ENCODE measurements at regions not wholly inside any gene's neighbourhood (a gene's known extent, or its start where the extent isn't known, plus 50 kb on each side); places are given as distances from the start of the nearest gene placed in this dataset.
"Not testable (repeated sequence)": the region's sequence is repeated elsewhere in the genome, so short reads cannot be mapped to it uniquely, and the experiment has no call there.

DNA sequence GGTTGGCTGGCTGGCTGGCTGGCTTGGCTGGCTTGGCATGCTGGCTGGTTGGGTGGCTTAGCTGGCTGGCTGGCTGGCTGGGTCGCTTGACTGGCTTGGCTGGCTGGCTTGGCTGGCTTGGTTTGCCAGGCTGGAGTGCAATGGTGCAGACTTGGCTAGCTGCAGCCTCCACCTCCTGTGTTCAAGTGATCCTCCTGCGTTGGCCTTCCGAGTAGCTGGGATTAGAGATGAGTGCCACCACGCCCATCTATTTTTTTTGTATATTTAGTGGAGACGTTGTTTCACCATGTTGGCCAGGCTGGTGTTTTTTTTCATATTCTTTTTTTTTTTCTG is 2809.5 kb downstream of the RPIA start:
- peak in 1 of 3 donors; percentile 47 for DNase-seq
- H3K4me1 ChIP-seq, H3K27ac ChIP-seq, H3K9me3 ChIP-seq, H3K36me3 ChIP-seq, H3K27me3 ChIP-seq, H3K4me3 ChIP-seq: not testable (repeated sequence)

DNA sequence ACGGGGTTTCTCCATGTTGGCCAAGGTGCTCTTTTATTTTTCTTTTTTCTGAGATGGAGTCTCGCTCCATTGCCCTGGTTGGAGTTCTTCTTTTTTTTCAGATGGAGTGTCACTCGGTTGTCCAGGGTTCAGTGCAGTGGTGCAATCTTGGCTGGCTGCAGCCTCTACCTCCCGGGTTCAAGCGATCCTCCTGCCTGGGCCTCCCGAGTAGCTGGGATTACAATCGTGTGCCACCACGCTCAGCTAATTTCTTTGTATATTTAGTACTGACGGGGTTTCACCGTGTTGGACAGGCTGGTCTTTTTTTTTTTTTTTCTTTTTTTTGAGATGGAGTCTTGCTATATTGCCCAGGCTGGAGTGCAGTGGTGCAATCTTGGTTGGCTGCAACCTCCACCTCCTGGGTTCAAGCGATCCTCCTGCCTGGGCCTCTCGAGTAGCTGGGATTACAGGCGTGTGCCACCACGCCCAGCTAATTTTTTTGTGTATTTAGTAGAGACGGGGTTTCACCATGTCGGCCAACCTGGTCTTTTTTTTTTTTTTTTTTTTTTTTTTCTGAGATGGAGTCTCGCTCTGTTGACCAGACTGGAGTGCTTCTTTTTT is 2810.1 kb downstream of the RPIA start:
- DNase-seq: peak in 1 of 3 donors; percentile 44
- not testable (repeated sequence) for H3K36me3 ChIP-seq, H3K9me3 ChIP-seq, H3K27me3 ChIP-seq, H3K27ac ChIP-seq, H3K4me3 ChIP-seq, H3K4me1 ChIP-seq

DNA sequence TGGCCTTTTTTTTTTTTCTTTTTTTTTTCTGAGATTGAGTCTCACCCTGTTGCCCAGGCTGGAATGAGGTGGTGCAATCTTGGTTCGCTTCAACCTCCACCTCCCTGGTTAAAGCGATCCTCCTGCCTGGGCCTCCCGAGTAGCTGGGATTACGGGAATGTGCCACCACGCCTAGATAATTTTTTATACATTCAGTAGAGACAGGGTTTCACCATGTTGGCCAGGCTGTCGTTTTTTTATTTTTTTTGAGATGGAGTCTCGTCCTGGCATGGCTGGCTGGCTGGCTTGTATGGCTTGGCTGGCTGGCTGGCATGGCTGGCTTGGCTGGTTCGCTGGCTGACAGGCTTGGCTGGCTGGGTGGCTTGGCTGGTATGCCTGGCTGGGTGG is 2812.1 kb downstream of the RPIA start:
- not testable (repeated sequence) for H3K36me3 ChIP-seq, H3K27me3 ChIP-seq, H3K27ac ChIP-seq, H3K4me1 ChIP-seq, DNase-seq, H3K4me3 ChIP-seq, H3K9me3 ChIP-seq

DNA sequence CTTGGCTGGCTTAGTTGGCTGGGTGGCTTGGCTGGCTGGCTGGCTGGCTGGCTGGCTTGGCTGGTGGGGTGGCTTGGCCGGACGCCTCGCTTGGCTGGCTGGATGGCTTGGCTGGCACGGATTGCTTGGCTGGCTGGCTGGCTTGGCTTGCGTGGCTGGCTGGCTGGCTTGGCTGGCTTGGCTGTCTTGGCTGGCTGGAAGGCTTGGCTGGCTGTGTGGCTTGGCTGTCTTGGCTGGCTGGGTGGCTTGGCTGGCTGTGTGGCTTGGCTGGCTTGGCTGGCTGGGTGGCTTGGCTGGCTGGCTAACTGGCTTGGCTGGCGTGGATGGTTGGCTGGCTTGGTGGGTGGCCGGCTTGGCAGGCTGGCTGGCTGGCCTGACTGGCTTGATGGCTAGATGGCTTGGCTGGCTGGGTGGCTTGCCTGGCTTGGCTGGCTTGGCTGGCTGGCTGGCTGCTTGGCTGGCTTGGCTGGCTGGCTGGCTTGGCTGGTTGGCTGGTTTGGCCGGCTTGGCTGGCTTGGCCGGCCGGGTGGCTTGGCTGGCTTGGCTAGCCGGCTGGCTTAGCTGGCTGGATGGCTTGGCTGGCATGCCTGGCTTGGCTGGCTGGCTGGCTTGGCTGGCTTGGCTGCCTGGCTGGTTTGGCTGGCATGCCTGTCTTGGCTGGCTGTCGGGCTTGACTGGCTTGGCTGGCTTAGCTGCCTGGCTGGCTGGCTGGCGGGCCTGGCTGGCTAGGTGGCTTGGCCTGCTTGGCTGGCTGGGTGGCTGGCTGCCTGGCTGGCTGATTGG is 2812.7 kb downstream of the RPIA start:
- not testable (repeated sequence) for H3K36me3 ChIP-seq, H3K4me3 ChIP-seq, H3K27ac ChIP-seq, H3K9me3 ChIP-seq, H3K27me3 ChIP-seq, H3K4me1 ChIP-seq
- peak in 2 of 3 donors; percentile 15 to 42 for DNase-seq

DNA sequence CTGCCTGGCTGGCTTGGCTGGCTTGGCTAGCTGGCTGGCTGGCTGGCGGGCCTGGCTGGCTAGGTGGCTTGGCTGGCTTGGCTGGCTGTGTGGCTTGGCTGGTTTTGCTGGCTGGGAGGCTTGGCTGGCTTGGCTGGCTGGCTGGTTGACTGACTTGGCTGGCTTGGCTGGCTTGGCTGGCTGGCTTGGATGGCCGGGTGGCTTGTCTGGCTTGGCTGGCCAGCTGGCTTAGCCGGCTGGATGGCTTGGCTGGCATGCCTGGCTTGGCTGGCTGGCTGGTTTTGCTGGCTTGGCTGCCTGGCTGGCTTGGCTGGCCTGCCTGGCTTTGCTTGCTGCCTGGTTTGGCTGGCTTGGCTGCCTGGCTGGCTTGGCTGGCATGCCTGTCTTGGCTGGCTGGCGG is 2817.3 kb downstream of the RPIA start:
- DNase-seq: peak in 1 of 3 donors; percentile 30
- not testable (repeated sequence) for H3K27ac ChIP-seq, H3K27me3 ChIP-seq, H3K36me3 ChIP-seq, H3K9me3 ChIP-seq, H3K4me1 ChIP-seq, H3K4me3 ChIP-seq

DNA sequence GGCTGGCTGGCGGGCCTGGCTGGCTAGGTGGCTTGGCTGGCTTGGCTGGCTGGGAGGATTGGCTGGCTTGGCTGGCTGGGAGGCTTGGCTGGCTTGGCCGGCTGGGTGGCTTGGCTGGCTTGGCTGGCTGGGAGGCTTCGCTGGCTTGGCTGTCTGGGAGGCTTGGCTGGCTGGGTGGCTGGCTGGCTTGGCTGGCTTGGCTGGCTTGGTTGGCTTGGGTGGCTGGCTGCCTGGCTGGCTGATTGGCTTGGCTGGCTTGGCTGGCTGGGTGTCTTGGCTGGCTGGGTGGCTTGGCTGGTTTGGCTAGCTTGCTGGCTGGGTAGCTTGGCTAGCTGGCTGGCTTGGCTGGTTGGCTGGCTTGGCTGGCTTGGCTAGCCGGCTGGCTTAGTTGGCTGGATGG is 2817.8 kb downstream of the RPIA start:
- DNase-seq: peak in 2 of 3 donors; percentile 3 to 39
- H3K27me3 ChIP-seq, H3K27ac ChIP-seq, H3K4me1 ChIP-seq, H3K9me3 ChIP-seq, H3K36me3 ChIP-seq, H3K4me3 ChIP-seq: not testable (repeated sequence)

DNA sequence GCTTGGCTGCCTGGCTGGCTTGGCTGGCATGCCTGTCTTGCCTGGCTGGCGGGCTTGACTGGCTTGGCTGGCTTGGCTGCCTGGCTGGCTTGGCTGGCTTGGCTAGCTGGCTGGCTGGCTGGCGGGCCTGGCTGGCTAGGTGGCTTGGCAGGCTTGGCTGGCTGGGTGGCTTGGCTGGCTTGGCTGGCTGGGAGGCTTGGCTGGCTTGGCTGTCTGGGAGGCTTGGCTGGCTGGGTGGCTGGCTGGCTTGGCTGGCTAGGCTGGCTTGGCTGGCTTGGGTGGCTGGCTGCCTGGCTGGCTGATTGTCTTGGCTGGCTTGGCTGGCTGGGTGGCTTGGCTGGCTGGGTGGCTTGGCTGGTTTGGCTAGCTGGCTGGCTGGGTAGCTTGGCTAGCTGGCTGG is 2819.7 kb downstream of the RPIA start:
- DNase-seq: peak in 1 of 3 donors; percentile 9
- not testable (repeated sequence) for H3K4me1 ChIP-seq

DNA sequence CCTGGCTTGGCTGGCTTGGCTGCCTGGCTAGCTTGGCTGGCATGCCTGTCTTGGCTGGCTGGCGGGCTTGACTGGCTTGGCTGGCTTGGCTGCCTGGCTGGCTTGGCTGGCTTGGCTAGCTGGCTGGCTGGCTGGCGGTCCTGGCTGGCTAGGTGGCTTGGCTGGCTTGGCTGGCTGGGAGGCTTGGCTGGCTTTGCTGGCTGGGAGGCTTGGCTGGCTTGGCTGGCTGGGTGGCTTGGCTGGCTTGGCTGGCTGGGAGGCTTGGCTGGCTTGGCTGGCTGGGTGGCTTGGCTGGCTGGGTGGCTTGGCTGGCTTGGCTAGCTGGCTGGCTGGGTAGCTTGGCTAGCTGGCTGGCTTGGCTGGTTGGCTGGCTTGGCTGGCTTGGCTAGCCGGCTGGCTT is 2824.5 kb downstream of the RPIA start:
- peak in 1 of 3 donors; percentile 3 for DNase-seq

More for the DNA sequence above, 2819.7 kb downstream of the RPIA start:
- not testable (repeated sequence) for H3K36me3 ChIP-seq, H3K27ac ChIP-seq, H3K27me3 ChIP-seq, H3K9me3 ChIP-seq, H3K4me3 ChIP-seq

DNA sequence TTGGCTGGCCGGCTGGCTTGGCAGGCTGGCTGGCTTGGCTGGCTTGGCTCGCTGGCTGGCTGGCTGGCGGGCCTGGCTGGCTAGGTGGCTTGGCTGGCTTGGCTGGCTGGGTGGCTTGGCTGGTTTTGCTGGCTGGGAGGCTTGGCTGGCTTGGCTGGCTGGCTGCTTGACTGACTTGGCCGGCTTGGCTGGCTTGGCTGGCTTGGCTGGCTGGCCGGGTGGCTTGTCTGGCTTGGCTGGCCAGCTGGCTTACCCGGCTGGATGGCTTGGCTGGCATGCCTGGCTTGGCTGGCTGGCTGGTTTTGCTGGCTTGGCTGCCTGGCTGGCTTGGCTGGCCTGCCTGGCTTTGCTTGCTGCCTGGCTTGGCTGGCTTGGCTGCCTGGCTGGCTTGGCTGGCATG is 2825.2 kb downstream of the RPIA start:
- not testable (repeated sequence) for H3K36me3 ChIP-seq, H3K27ac ChIP-seq, H3K4me1 ChIP-seq, H3K4me3 ChIP-seq, H3K27me3 ChIP-seq, H3K9me3 ChIP-seq
- DNase-seq: peak in 1 of 3 donors; percentile 31

More for the DNA sequence above, 2824.5 kb downstream of the RPIA start:
- H3K9me3 ChIP-seq, H3K4me1 ChIP-seq, H3K36me3 ChIP-seq, H3K27ac ChIP-seq, H3K4me3 ChIP-seq, H3K27me3 ChIP-seq: not testable (repeated sequence)

DNA sequence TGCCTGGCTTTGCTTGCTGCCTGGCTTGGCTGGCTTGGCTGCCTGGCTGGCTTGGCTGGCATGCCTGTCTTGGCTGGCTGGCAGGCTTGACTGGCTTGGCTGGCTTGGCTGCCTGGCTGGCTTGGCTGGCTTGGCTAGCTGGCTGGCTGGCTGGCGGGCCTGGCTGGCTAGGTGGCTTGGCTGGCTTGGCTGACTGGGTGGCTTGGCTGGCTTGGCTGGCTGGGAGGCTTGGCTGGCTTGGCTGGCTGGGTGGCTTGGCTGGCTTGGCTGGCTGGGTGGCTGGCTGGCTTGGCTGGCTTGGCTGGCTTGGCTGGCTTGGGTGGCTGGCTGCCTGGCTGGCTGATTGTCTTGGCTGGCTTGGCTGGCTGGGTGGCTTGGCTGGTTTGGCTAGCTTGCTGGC is 2826.4 kb downstream of the RPIA start:
- H3K27ac ChIP-seq, H3K36me3 ChIP-seq, H3K4me1 ChIP-seq, H3K4me3 ChIP-seq, H3K9me3 ChIP-seq, H3K27me3 ChIP-seq: not testable (repeated sequence)
- DNase-seq: peak in 1 of 3 donors; percentile 26

DNA sequence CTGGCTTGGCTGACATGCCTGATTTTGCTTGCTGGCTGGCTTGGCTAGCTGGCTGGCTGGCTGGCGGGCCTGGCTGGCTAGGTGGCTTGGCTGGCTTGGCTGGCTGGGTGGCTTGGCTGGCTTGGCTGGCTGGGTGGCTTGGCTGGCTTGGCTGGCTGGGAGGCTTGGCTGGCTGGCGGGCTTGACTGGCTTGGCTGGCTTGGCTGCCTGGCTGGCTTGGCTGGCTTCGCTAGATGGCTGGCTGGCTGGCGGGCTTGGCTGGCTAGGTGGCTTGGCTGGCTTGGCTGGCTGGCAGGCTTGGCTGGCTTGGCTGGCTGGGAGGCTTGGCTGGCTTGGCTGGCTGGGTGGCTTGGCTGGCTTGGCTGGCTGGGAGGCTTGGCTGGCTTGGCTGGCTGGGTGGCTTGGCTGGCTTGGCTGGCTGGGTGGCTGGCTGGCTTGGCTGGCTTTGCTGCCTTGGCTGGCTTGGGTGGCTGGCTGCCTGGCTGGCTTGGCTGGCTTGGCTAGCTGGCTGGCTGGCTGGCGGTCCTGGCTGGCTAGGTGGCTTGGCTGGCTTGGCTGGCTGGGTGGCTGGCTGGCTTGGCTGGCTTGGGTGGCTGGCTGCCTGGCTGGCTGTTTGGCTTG is 2827.0 kb downstream of the RPIA start:
- not testable (repeated sequence) for H3K36me3 ChIP-seq, H3K9me3 ChIP-seq, H3K27me3 ChIP-seq, H3K27ac ChIP-seq, H3K4me3 ChIP-seq, H3K4me1 ChIP-seq
- peak in 2 of 3 donors; percentile 30 to 36 for DNase-seq

DNA sequence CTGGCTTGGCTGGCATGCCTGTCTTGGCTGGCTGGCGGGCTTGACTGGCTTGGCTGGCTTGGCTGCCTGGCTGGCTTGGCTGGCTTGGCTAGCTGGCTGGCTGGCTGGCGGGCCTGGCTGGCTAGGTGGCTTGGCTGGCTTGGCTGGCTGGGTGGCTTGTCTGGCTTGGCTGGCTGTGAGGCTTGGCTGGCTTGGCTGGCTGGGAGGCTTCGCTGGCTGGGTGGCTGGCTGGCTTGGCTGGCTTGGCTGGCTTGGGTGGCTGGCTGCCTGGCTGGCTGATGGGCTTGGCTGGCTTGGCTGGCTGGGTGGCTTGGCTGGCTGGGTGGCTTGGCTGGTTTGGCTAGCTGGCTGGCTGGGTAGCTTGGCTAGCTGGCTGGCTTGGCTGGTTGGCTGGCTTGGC is 2827.9 kb downstream of the RPIA start:
- H3K4me1 ChIP-seq, DNase-seq, H3K36me3 ChIP-seq, H3K27ac ChIP-seq, H3K9me3 ChIP-seq, H3K27me3 ChIP-seq, H3K4me3 ChIP-seq: not testable (repeated sequence)

DNA sequence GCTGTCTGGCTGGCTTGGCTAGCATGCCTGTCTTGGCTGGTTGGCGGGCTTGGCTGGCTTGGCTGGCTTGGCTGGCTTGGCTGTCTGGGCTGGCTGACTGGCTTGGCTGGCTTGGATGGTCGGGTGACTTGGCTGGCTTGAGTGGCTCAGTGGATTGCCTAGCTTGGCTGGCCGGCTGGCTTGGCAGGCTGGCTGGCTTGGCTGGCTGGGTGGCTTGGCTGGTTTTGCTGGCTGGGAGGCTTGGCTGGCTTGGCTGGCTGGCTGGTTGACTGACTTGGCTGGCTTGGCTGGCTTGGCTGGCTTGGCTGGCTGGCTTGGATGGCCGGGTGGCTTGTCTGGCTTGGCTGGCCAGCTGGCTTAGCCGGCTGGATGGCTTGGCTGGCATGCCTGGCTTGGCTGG is 2828.4 kb downstream of the RPIA start:
- not testable (repeated sequence) for H3K9me3 ChIP-seq, H3K27ac ChIP-seq, H3K27me3 ChIP-seq, H3K36me3 ChIP-seq, H3K4me1 ChIP-seq, H3K4me3 ChIP-seq
- peak in 1 of 3 donors; percentile 38 for DNase-seq

DNA sequence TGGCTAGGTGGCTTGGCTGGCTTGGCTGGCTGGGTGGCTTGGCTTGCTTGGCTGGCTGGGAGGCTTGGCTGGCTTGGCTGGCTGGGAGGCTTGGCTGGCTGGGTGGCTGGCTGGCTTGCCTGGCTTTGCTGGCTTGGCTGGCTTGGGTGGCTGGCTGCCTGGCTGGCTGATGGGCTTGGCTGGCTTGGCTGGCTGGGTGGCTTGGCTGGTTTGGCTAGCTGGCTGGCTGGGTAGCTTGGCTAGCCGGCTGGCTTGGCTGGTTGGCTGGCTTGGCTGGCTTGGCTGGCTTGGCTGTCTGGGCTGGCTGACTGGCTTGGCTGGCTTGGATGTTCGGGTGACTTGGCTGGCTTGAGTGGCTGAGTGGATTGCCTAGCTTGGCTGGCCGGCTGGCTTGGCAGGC is 2829.1 kb downstream of the RPIA start:
- H3K9me3 ChIP-seq, H3K4me3 ChIP-seq, H3K36me3 ChIP-seq, H3K27ac ChIP-seq, H3K4me1 ChIP-seq, H3K27me3 ChIP-seq: not testable (repeated sequence)
- peak in 1 of 3 donors; percentile 28 for DNase-seq

DNA sequence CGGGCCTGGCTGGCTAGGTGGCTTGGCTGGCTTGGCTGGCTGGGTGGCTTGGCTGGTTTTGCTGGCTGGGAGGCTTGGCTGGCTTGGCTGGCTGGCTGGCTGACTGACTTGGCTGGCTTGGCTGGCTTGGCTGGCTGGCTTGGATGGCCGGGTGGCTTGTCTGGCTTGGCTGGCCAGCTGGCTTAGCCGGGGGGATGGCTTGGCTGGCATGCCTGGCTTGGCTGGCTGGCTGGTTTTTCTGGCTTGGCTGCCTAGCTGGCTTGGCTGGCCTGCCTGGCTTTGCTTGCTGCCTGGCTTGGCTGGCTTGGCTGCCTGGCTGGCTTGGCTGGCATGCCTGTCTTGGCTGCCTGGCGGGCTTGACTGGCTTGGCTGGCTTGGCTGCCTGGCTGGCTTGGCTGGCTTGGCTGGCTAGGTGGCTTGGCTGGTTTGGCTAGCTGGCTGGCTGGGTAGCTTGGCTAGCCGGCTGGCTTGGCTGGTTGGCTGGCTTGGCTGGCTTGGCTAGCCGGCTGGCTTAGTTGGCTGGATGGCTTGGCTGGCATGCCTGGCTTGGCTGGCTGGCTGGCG is 2829.6 kb downstream of the RPIA start:
- not testable (repeated sequence) for H3K4me1 ChIP-seq, H3K27me3 ChIP-seq, H3K4me3 ChIP-seq, H3K36me3 ChIP-seq, H3K9me3 ChIP-seq, H3K27ac ChIP-seq
- DNase-seq: peak in 1 of 3 donors; percentile 13

Measured in Peyer's patch (tissue), 4 donors.